ENCODE measurements at regions not wholly inside any gene's neighbourhood (a gene's known extent, or its start where the extent isn't known, plus 50 kb on each side); places are given as distances from the start of the nearest gene placed in this dataset.

DNA sequence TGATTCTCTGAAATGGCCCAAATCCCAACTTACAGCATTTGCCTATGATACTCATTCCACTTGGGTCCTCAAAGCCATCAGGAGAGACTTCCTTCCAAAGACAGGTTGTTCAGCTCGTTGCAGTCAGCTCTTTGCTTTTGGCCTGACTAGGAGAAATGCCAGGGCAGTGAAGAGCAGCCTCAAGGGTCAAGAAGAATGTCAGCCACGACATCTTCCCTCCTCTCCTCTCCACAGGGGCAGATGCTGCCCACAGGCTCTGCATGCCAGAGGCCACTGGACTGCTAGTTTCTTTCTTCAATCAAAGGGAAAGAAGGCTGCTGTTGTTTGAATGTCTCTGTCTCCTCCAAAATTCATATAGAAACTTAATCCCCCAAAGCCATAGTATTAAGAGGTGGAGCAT is 201.7 kb upstream of the PFN2 start:
- no peak for DNase-seq

GRCh38 chr3:150170852-150171520 is 200.3 kb upstream of the PFN2 start:
- DNase-seq = peak in 54 of 56 donors; percentile 7 to 92 (median 70)

GRCh38 chr3:150169330-150169940 is 198.7 kb upstream of the PFN2 start:
- DNase-seq = no peak

DNA sequence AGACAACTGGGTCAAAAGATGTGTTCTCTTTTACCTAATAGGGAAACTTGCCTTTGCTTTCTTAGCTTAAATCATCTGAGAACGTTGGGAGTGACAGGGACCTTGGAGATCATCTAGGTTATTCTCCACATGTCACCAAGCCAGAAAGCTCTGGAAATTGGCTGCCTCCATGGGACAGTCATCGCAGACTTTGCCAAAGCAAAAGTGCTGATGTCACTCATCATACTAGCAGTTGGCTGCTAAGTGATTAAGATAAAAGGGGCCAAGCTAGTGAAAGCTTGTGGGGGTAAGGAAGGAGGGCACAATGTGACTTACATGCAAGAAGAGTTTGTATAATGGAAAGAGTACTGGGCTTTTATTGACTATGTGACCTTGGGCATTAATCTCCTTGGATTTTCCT is 198.0 kb upstream of the PFN2 start:
- DNase-seq = peak in 8 of 56 donors; percentile 3 to 37 (median 6)

DNA sequence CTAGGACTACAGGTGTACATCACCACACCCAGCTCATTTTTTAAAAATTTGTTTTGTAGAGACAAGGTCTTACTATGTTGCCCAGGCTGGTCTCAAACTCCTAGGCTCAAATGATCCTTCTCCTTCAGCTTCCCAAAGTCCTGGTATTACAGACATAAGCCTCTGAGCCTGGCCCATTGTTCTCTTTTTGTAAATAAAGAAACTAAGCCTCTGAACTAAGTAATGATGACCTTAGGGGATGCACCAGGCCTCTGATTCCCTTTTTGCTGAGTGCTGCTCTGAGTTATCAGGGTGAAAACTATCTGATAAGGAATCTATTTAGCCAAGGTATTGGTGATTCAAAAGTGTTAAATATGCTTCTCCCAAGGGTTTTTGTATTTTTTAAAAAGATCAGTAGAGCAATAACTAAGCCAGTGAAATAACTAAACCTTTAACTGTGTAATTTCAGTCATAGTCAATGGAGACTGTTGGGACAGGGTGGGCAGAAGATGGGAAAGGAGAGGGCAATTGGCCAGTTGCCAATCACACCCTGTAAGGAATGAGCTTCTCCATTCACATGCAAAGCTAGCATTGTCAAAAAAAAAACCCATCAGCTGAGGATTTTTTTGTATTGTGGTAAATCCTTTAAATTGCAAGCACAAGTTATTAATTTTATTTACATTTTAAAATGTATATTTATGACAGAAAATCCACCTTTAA is 194.8 kb upstream of the PFN2 start:
- no peak for DNase-seq

DNA sequence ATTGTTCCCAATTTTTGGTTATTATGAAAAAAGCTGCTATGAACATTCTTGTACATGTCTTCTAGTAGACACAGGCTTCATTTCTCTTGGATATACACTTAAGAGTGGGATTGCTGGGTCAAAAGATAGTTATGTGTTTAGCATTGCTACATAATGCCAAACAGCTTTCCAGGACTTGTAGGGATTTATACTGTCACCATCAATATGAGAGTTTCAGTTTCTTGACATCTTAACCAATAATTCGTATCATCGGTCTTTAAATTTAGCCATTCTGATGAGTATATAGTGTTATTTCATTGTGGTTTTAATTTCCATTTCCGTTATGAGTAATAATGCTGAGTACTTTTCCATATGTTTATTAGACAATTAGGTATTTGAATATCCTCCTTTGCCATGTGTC is 190.3 kb upstream of the PFN2 start:
- no peak for DNase-seq

DNA sequence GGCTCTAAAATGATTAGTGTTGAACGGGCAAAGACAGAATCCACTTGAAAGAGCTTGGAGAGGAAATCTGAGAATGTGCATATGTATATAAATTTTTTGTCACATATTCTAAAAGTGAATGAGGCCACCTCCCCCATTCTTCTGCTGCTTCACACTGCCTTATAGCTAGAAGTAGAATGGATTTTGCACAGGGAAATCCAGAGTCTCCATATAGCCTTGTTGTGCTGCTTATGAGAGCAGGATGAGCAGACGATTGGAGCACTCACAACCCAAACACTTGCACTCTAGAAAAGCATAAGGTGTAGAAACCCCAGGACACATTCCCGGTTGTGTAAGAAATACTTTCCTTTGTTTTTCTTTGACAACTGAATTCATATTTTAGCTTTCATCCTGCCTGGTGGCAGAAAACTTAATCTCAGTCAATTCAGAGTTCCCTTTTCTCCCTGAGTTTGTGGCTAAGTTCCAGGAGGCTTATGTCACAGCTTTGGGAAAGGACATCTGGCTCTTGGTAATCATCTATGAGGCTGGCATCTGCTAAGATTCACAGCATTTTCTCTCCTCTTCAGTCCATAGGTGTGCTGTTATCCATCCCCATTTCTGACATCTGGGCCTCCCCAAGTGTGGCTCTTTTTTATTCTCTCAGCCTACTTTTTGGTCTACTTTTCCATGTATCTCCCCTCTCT is 188.4 kb upstream of the PFN2 start:
- DNase-seq = no peak

DNA sequence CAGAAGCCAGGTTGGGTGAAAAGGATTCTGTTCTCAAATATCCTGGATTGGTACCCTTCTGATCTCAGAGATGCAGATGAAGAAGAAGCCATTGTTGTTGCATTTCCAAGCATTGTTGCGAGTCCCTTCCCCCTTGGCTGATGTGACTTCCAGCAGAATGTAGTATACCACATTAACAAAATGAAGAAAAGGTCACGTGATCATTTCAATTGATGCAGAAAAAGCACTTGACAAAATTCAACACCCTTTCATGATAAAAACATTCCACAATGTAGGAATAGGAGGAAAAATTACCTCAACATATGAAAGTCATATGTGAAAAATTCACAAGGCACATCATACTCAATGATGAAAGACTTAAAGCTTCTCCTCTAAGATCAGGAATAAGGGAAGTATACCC is 181.9 kb upstream of the PFN2 start:
- no peak for DNase-seq

GRCh38 chr3:150150633-150151032 is 179.9 kb upstream of the PFN2 start:
- DNase-seq = no peak

GRCh38 chr3:150149651-150150051 is 179.0 kb upstream of the PFN2 start:
- DNase-seq = no peak

DNA sequence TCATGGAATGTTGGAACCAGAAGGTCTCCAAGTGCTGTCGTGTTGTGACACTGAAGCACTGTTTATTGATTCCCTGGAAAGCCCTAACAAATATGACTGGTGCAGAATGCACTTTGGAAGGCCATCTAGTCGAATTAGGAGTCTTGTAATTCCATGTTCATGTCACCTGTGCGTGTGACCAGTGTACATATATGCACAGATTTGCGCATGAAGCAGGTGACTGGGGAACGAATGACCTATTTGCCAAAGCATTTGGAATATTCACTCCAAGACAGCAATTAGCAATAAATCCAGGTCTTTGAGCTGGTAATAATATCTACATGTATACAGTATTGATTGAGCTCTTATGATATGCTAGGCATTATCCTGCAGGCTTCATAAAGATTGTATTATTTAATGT is 177.5 kb upstream of the PFN2 start:
- DNase-seq = no peak

GRCh38 chr3:150147776-150148175 is 177.1 kb upstream of the PFN2 start:
- no peak for DNase-seq

- no peak for DNase-seq
Measured at GRCh38 chr3:150146991-150147761, 176.5 kb upstream of the PFN2 start.

DNA sequence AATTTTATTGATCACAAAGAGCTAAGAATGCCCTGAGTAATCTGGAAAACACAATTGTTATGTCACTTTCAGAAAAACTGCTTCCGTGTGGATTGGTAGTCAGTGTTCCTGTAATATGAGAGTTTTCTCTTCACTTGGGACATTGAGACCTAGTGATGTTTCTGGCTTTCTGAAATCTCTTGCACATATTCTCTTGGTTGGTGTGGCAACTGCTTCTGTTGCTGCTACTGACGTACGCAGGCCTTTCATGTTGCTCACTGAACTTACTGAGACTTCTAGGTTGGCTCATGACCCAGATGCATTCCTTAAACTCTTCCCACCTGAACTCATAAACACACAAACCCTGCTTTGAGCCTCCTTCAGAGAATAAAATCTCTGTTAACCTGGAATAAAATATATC is 175.0 kb upstream of the PFN2 start:
- DNase-seq = no peak

GRCh38 chr3:150144191-150144708 is 173.6 kb upstream of the PFN2 start:
- no peak for DNase-seq

DNA sequence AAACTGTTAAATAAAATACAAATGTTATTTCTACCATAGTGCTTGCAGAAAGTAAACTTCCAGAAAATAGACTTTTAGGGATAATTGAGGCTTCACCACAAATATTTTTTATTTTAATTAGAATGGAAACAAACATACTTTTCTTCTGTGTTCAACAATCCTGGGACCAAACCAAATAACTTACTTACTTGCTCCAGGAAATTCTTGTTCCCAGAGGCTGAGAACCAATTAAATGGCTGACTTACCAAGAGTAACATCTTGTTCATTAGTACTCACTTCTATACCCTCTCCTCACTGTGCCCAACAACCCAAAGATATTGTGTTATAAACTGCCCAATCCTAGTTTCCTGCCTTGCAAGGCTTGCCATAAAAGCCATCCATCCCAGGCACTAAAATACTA is 172.2 kb upstream of the PFN2 start:
- no peak for DNase-seq

GRCh38 chr3:150141790-150142326 is 171.2 kb upstream of the PFN2 start:
- DNase-seq = no peak

DNA sequence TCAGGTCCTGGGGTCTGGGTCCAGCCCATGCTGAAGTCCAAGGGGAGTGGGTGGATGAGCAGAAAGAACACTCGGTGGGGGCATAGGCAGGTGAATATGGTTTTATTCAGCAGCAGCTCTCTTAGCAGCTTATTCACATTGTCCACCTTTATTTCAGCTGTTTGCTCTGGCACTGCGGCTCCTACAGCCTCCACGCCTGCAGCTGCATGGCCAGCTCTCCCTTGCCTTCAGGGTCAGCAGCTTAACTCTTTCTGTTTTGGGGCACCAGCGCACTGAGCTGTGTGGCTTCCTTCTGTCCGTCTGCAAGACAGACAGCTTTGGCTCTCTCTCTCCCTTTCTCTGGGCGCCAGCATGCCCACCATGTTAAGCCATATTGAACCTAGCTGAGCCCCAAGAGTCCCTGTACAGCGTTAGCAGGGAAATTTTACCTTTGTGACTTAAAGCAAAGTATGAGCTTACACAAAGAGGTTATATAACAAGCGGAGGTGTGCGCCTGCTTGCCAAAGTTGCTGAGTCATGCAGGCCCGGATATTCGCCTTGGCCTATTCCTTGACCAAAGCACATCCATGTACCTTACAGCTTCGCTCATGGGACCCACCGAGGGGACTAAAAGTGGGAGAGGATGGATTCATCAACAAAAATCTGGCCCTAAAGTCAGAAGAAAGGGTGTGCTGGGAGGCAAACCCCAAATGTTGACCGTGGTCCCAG is 170.1 kb upstream of the PFN2 start:
- DNase-seq = no peak

GRCh38 chr3:150138824-150139223 is 168.1 kb upstream of the PFN2 start:
- DNase-seq = no peak

GRCh38 chr3:150136242-150136641 is 165.5 kb upstream of the PFN2 start:
- no peak for DNase-seq

Data from amygdala (tissue), 56 donors.